PC-3 (cell line): ENCODE measurements at regions not wholly inside any gene's neighbourhood (a gene's known extent, or its start where the extent isn't known, plus 50 kb on each side); places are given as distances from the start of the nearest gene placed in this dataset.

Experiments
- ATAC-seq: fragments of 200-7000 bp; cut with Tn5 transposase; 2 replicates; pipeline ENCODE4 v1.9.1; 2020; ENCODE audit warnings: mild to moderate bottlenecking, moderate library complexity
- BruUV-seq: library from RNA; stranded (reverse); fragments of 400-500 nt; replicated peaks from 2 replicates; lab custom pipeline; 2021; lab: Mats Ljungman, UMichigan
- CTCF ChIA-PET: fragments of 300-600 bp; sonication (Branson Sonifier 250); formaldehyde crosslinking; loops from one replicate; lab custom pipeline; 2022; ENCODE audit warnings: antibody characterized with exemption; lab: Charles Lee
- POLR2A ChIA-PET: fragments of 300-600 bp; sonication (Branson Sonifier 250); formaldehyde crosslinking; loops from one replicate; lab custom pipeline; 2022; ENCODE audit warnings: antibody characterized with exemption; ENCODE audit not compliant: unreplicated experiment; lab: Charles Lee
- DNase-seq: peaks from one replicate; pipeline ENCODE4 v3.0.0-alpha.2; 2015
- H2AFZ ChIP-seq: fragments of 300-600 bp; sonication (generic); 2 replicates; pipeline ENCODE4 v1.6.0; 2016; ENCODE audit warnings: antibody characterized with exemption, low read length
- H3F3A ChIP-seq: fragments of 300-600 bp; sonication (generic); one replicate; pipeline ENCODE4 v1.6.0; 2017; ENCODE audit warnings: antibody characterized with exemption, low read length, control low read depth, mild to moderate bottlenecking; ENCODE audit not compliant: unreplicated experiment
- H3K27ac ChIP-seq: fragments of 300-600 bp; sonication (generic); 2 replicates; pipeline ENCODE4 v1.5.1; 2016; ENCODE audit warnings: mild to moderate bottlenecking, low read length
- H3K27me3 ChIP-seq: fragments of 300-600 bp; sonication (generic); 2 replicates; pipeline ENCODE4 v1.6.1; 2016; ENCODE audit warnings: low read length, mixed read lengths
- H3K36me3 ChIP-seq: fragments of 300-600 bp; sonication (generic); 2 replicates; pipeline ENCODE4 v1.6.1; 2016; ENCODE audit warnings: low read depth, mixed run types, low read length, mixed read lengths
- H3K4me1 ChIP-seq: fragments of 300-600 bp; sonication (generic); 2 replicates; pipeline ENCODE4 v1.5.1; 2016; ENCODE audit warnings: low read length; ENCODE audit not compliant: insufficient read depth
- H3K4me2 ChIP-seq: fragments of 300-600 bp; sonication (generic); 2 replicates; pipeline ENCODE4 v1.6.0; 2016; ENCODE audit warnings: low read length
- H3K4me3 ChIP-seq: fragments of 300-600 bp; sonication (generic); 2 replicates; pipeline ENCODE4 v1.5.1; 2016; ENCODE audit warnings: mild to moderate bottlenecking, low read length, mixed read lengths
- H3K79me2 ChIP-seq: fragments of 300-600 bp; sonication (generic); 2 replicates; pipeline ENCODE4 v1.6.1; 2017; ENCODE audit warnings: low read length, mixed read lengths
- H3K9ac ChIP-seq: fragments of 300-600 bp; sonication (generic); 2 replicates; pipeline ENCODE4 v1.6.0; 2016; ENCODE audit warnings: mild to moderate bottlenecking, low read length
- H3K9me2 ChIP-seq: fragments of 300-600 bp; sonication (generic); replicated peaks from 2 replicates; pipeline ENCODE4 v1.6.1; 2016; ENCODE audit warnings: mixed run types, low read length, mixed read lengths
- H3K9me3 ChIP-seq: fragments of 300-600 bp; sonication (generic); 2 replicates; pipeline ENCODE4 v1.6.1; 2016; ENCODE audit warnings: low read length, mixed read lengths
- H4K20me1 ChIP-seq: fragments of 300-600 bp; sonication (generic); 2 replicates; pipeline ENCODE4 v1.6.1; 2016; ENCODE audit warnings: low read length, mixed read lengths
- CTCF ChIP-seq: fragments of 300-600 bp; sonication (generic); conservative IDR thresholded peaks from 2 replicates; pipeline ENCODE4 v1.5.1; 2017; ENCODE audit warnings: antibody characterized with exemption, low read depth, mild to moderate bottlenecking, low read length
- EZH2 ChIP-seq: fragments of 300-600 bp; sonication (generic); IDR thresholded peaks from one replicate; pipeline ENCODE4 v1.6.1; 2017; ENCODE audit warnings: antibody characterized with exemption, mild to moderate bottlenecking, low read length; ENCODE audit not compliant: unreplicated experiment
- EZH2phosphoT487 ChIP-seq: fragments of 300-600 bp; sonication (generic); IDR thresholded peaks from 2 replicates; pipeline ENCODE4 v1.6.1; 2018; ENCODE audit warnings: mild to moderate bottlenecking, antibody characterized with exemption, low read length, borderline replicate concordance
- intact Hi-C: fragments of 100-400 bp; cut with micrococcal nuclease; formaldehyde crosslinking; loops from 2 replicates; pipeline ENCODE4 v1.9.0; 2023

- Histone ChIP-seq H3K9me3 (no peaks in the 10 kb centered on the region), H3K36me3 (no peaks in the 10 kb centered on the region), H4K20me1 (no peaks in the 10 kb centered on the region), H3F3A (no peaks in the 10 kb centered on the region), H3K27me3 (no peaks in the 10 kb centered on the region), H3K4me2 (no peak overlapping the region), H3K4me3 (no peak overlapping the region), H3K9me2 (no peaks in the 10 kb centered on the region), H3K79me2 (no peaks in the 10 kb centered on the region), H3K27ac (no peak overlapping the region), H3K4me1 (no peaks in the 10 kb centered on the region), H2AFZ (no peak overlapping the region), H3K9ac (no peak overlapping the region)
- ATAC-seq: no peak
- BruUV-seq: no TSS peak
- intact Hi-C loops: no loop called here
- DNase-seq: no peak
- TF ChIP-seq CTCF (no peak), EZH2phosphoT487 (no peak), EZH2 (no peak)
- ChIA-PET CTCF (no interaction called here), POLR2A (no interaction called here)
Measured at GRCh38 chr7:145862212-145862611, 254.4 kb upstream of the CNTNAP2 start.

DNA sequence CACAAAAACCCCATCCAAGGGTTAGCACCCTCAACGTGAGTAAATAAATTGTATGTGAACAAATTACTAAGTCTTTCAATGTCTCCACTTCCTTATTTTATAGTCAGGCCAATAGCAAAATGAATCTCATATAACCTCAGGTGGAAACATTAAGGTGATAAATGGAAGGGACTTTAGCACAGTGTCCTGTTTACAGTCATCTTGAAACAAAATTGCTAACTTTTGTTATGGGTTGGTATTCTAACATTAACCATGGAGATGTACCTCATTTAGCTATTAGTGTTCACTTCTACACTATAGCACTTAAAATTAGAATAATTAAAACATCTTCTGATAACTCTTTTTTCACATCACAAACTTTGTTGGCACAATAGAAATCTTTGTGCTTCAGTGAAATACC is 255.8 kb upstream of the CNTNAP2 start:
- intact Hi-C loops: no loop called here
- CTCF ChIA-PET: no interaction called here

More for the DNA sequence above, 255.8 kb upstream of the CNTNAP2 start:
- Histone ChIP-seq H3K4me1 (no peaks in the 10 kb centered on the region), H3K4me3 (no peak overlapping the region), H3K79me2 (no peaks in the 10 kb centered on the region), H2AFZ (no peak overlapping the region), H3K27me3 (no peaks in the 10 kb centered on the region), H3K9ac (no peak overlapping the region), H4K20me1 (no peaks in the 10 kb centered on the region), H3K9me2 (no peaks in the 10 kb centered on the region), H3K36me3 (no peaks in the 10 kb centered on the region), H3K27ac (no peak overlapping the region), H3F3A (no peaks in the 10 kb centered on the region), H3K4me2 (no peak overlapping the region), H3K9me3 (0 out of 2 replicates have a peak, but pooled peaks cover 3% of the 10 kb centered on the region)
- ATAC-seq: no peak
- TF ChIP-seq CTCF (no peak), EZH2 (no peak), EZH2phosphoT487 (no peak)
- POLR2A ChIA-PET: no interaction called here
- DNase-seq: no peak
- no TSS peak for BruUV-seq
